NCI-H2171 treated with DMSO at 0.1 percent for 48 hours (cell line): ENCODE measurements at regions not wholly inside any gene's neighbourhood (a gene's known extent, or its start where the extent isn't known, plus 50 kb on each side); places are given as distances from the start of the nearest gene placed in this dataset.

Source experiments
- DNase-seq: peaks from one replicate; lab custom pipeline; 2025; lab: John Stamatoyannopoulos, UW

DNA sequence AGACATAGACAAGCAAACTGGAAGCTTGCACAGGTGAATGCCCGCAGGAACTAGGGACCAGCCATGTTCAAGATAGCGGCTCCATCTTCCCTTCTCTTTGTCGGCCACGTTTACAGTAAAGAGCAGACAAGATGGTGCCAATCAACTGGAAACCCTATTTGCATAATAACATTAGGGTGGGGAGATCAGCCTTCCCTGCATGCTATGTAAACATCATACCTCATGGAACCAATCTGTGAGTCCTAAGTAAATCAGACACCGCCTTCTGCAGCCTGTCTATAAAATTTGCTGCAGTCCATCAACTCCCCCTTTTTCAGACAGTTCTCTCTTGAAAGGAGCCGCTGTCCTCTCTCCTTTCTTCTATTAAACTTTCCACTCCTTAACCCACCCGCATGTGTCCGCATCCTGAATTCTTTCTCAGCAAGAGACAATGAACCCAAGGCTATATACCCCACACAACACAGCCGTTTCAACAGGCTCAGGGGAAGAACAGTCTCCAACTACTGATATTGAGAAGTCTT lies 384.4 kb downstream of the EIPR1 start:
- DNase-seq = no peak

GRCh38 chr2:2992634-2993033 lies 385.0 kb downstream of the EIPR1 start:
- no peak for DNase-seq

DNA sequence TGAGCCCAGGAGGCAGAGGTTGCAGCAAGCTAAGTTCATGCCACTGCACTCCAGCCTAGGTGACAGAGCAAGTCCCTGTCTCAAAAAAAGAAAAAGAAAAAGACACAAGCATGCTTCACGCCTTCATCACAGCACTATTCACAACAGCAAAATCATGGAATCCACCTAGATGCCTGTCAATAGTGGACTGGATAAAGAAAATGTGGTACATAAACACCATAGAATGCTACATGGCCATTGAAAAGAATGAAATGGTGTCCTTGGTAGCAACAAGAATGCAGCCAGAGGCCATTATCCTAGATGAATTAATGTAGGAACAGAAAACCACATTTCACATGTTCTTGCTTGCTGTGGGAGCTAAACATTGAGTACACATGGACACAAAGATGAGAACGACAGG lies 392.6 kb downstream of the EIPR1 start:
- no peak for DNase-seq

- DNase-seq = no peak
Observed at GRCh38 chr2:2981000-2981399, 396.6 kb downstream of the EIPR1 start.

GRCh38 chr2:2974982-2975381 lies 402.6 kb downstream of the EIPR1 start:
- DNase-seq = no peak

DNA sequence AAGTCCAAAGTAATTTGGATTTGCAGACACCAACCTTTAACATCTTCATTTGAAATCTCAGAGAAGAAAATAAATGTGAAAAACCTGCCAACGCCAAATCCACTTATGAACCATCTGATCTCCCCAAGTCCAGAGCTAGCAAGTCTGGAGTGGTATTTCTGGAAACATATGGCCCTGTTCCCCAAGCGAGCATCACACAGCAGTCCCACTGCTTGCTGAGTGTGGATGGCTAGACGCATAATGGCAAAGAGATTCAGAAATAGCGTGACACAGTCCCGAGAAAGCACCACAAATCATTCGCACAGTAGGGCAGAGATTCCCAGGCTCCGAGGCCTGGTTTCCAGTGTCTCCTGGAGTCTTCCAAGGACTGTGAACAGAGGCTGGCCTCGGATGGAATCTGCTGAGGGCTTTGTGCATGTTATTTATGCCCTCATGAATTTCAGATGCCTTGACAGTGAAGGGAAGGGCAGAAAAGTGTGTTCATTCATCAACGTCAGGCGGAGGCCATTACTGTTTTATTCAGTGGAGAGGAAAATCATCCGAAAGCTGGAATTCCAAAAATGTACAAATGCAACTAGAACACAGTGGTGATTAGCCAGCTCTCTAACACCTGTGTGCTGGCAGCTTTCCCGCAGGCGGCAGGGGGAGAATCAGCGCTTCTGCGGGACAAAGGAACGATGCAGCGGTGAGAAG lies 417.0 kb downstream of the EIPR1 start:
- peak; percentile 69 for DNase-seq

GRCh38 chr2:2950403-2950952 lies 427.1 kb downstream of the EIPR1 start:
- DNase-seq = no peak

- no peak for DNase-seq
Observed at GRCh38 chr2:2947406-2947805, 430.2 kb downstream of the EIPR1 start.

- DNase-seq = no peak
Observed at GRCh38 chr2:2942906-2943305, 434.7 kb downstream of the EIPR1 start.

DNA sequence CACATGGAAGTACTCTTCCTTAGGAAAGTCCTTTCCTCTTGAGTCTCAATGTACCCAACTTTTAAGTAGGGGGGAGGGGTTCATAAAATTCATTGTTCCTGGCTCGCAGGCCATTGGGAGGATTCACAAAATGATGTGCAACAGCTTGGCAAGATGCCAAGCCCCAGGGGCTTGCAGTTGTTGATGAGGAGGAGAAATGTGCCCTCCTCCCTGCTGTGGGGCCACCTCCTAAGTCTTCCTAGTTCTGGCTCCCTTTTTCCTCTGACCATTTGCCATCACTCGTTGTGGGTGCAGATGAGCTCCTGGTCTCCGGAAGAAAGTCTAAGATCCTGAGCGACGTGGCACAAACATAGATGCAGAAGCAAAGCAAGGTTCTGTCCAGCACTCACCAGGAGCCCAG lies 435.4 kb downstream of the EIPR1 start:
- DNase-seq = no peak

GRCh38 chr2:2941205-2941604 lies 436.4 kb downstream of the EIPR1 start:
- no peak for DNase-seq

- no peak for DNase-seq
Observed at GRCh38 chr2:2940702-2941101, 436.9 kb downstream of the EIPR1 start.

DNA sequence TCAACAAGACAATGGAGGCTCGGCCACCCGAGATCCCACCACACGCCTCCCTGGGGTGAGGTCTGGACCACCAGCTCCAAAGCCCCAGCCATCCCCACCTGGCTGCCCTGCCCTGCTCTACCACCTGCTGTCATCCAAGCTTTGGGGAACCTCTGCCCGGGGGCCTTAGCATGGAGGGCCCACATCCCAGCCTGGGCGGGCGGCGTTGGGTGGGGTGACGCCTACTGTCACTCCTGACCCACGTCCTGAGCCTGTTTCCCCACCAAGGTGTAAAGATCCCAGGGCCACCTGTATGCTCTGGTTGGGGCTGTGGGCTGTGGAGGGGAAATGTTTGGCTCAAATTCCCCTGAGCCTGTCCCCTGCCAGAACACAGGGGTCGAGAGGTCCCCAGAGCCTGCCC lies 437.6 kb downstream of the EIPR1 start:
- DNase-seq = no peak

- no peak for DNase-seq
Observed at GRCh38 chr2:2939078-2939795, 438.4 kb downstream of the EIPR1 start.

GRCh38 chr2:2938481-2938880 lies 439.1 kb downstream of the EIPR1 start:
- no peak for DNase-seq

GRCh38 chr2:2935445-2936149 lies 442.0 kb downstream of the EIPR1 start:
- no peak for DNase-seq

GRCh38 chr2:2933426-2933825 lies 444.2 kb downstream of the EIPR1 start:
- DNase-seq = peak; percentile 19

DNA sequence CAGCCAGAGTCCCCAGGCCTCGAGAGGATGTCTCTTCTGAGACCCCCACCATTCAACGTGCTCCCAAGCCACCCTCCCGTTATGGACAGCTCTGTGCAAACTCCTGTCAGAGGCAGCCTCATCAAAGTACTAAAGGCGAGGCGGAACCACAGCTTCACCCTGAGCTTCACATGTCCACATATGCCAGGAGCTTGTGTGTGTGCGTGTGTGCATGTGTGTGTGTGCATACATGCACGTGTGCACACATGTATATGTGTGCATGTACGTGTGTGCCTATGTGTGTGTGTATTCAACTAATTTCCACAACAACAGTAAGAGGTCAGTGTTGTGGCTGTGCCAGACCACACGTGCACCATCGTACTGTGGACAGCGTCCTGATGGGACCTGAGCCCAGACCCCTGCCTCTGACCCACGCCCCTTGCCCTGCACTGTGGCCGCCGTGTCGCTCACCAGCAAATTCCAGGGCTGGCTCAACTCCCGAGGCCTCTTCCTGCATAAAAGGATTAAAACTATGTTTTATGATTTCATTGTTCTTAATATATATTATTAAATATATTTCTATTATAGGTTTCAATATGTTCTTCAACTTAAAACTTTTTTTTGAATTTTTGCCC lies 444.8 kb downstream of the EIPR1 start:
- no peak for DNase-seq

DNA sequence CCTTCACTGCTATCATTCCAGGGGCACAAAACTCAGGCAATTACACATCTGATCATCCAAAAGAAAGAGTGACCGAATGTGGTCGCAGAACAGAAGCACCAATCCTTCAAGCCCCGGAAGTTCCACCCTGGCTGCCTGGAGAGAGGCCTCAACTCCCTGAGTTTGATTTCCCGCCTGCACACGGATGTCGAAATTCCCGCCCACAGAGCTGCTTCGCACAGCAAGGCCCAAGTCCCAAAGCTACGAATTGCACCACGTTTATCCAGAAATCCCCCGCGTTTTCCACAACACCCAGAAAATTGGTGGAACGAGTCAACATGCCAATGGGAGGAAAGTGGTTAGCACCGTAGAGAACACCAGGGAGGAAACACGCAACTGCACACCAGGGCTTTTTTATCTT lies 445.4 kb downstream of the EIPR1 start:
- DNase-seq = no peak

- DNase-seq = no peak
Observed at GRCh38 chr2:2931318-2932075, 446.1 kb downstream of the EIPR1 start.

DNA sequence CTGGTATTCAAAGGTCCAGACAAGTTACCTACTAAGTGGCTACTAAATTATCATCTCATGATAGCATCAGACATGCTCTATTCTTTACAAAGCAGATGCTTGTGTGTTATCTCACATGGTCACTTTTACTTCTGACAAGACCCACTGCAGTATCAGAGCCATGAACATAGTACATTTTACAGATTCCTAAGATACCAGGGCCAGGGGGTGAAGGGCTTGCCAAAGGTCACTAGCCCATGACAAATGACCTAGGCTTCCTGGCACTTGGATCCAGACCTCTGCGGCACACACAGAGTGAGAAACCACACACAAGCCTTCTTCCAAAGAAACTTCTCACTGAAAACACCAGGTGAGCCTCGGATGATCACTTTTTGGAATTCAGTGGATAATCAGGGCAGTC lies 446.8 kb downstream of the EIPR1 start:
- no peak for DNase-seq

GRCh38 chr2:2926858-2927175 lies 450.8 kb downstream of the EIPR1 start:
- no peak for DNase-seq
